HG03025 (cell line): ENCODE measurements at regions not wholly inside any gene's neighbourhood (a gene's known extent, or its start where the extent isn't known, plus 50 kb on each side); places are given as distances from the start of the nearest gene placed in this dataset.
"Not testable (repeated sequence)": the region's sequence is repeated elsewhere in the genome, so short reads cannot be mapped to it uniquely, and the experiment has no call there.

Experiments
- ATAC-seq: cut with Tn5 transposase; IDR thresholded peaks from one replicate; pipeline ENCODE4 v1.9.1; 2021; ENCODE audit warnings: mild to moderate bottlenecking, moderate library complexity; ENCODE audit not compliant: unreplicated experiment, low FRiP score

GRCh38 chr20:48220033-48220633 is 434.9 kb upstream of the SULF2 start:
- no peak for ATAC-seq

- no peak for ATAC-seq
These were observed 434.0 kb upstream of the SULF2 start for GRCh38 chr20:48219306-48219705.

GRCh38 chr20:48217190-48217589 is 431.9 kb upstream of the SULF2 start:
- ATAC-seq, result no peak

- no peak for ATAC-seq
These were observed 430.3 kb upstream of the SULF2 start for GRCh38 chr20:48215536-48215935.

- no peak for ATAC-seq
These were observed 429.3 kb upstream of the SULF2 start for GRCh38 chr20:48214601-48215000.

GRCh38 chr20:48213635-48214034 is 428.4 kb upstream of the SULF2 start:
- ATAC-seq, result not testable (repeated sequence)

- ATAC-seq, result no peak
These were observed 427.7 kb upstream of the SULF2 start for GRCh38 chr20:48212806-48213509.

- no peak for ATAC-seq
These were observed 426.6 kb upstream of the SULF2 start for GRCh38 chr20:48211847-48212246.

GRCh38 chr20:48211238-48211637 is 426.0 kb upstream of the SULF2 start:
- no peak for ATAC-seq

GRCh38 chr20:48210111-48211027 is 425.1 kb upstream of the SULF2 start:
- no peak for ATAC-seq

GRCh38 chr20:48209102-48209501 is 423.8 kb upstream of the SULF2 start:
- no peak for ATAC-seq

GRCh38 chr20:48208176-48208575 is 422.9 kb upstream of the SULF2 start:
- ATAC-seq, result no peak

GRCh38 chr20:48207505-48207904 is 422.2 kb upstream of the SULF2 start:
- ATAC-seq, result no peak

GRCh38 chr20:48205786-48206185 is 420.5 kb upstream of the SULF2 start:
- no peak for ATAC-seq

- ATAC-seq, result no peak
These were observed 420.1 kb upstream of the SULF2 start for GRCh38 chr20:48205281-48205782.

GRCh38 chr20:48204499-48204898 is 419.2 kb upstream of the SULF2 start:
- no peak for ATAC-seq

GRCh38 chr20:48203252-48203651 is 418.0 kb upstream of the SULF2 start:
- no peak for ATAC-seq

- no peak for ATAC-seq
These were observed 417.2 kb upstream of the SULF2 start for GRCh38 chr20:48202334-48203113.

GRCh38 chr20:48201885-48202284 is 416.6 kb upstream of the SULF2 start:
- ATAC-seq, result no peak

GRCh38 chr20:48201188-48201587 is 415.9 kb upstream of the SULF2 start:
- ATAC-seq, result no peak
